Omental fat pad (tissue), 3 donors: ENCODE measurements at regions not wholly inside any gene's neighbourhood (a gene's known extent, or its start where the extent isn't known, plus 50 kb on each side); places are given as distances from the start of the nearest gene placed in this dataset.
"Not testable (repeated sequence)": the region's sequence is repeated elsewhere in the genome, so short reads cannot be mapped to it uniquely, and the experiment has no call there.

ENCODE experiments used
- ATAC-seq: fragments of 150-250 bp; one replicate; pipeline ENCODE4 v1.9.1; 2016; ENCODE audit warnings: mild to moderate bottlenecking, moderate library complexity; ENCODE audit not compliant: low FRiP score
- DNase-seq: peaks from one replicate; pipeline ENCODE4 v3.0.0-alpha.2; 2019; ENCODE audit warnings: low spot score
- CTCF ChIP-seq, 3 donors: fragments of 450-650 bp; IDR thresholded peaks; one replicate each; pipeline ENCODE4 v1.5.1; 2016 to 2017; ENCODE audit warnings: antibody characterized with exemption in 3 of 3, mild to moderate bottlenecking in 3 of 3, moderate library complexity in 2 of 3

DNA sequence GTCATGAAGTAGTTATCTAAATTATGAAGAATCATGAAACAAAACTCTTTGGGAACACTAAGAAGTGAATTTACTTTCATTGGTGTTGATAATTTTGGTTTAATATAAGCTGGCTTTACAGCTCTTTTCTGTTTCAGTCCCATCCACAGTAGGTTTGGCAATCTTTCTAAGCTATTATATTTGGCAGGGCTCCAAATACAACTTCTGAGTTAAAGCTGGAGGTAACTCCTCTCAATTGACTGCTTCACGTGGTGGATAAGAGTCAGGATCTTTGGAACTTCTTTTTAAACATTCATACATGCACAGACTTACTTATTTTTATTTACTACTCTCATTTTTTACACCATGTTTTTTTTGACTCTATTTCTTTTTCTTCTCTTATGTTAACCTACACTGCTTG lies 106.5 kb upstream of the EPHA3 start:
- no peak for DNase-seq

DNA sequence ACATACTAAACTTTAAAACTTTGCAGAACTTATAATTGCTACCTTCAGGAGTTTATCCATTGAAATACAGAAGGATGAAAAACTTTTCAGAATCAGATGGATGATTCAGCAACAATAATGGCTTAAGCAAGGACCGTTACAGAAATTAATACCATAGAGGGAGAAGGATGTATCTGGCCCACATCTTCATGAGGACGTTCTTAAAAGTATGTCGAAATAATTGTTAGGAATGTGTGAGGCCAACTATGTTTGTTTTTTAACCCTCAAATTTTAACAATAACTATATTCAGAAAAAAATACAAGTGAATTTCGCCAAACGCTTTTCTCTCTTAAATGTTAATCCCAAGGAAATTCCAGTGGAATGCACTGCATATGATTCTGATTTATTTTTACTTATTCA lies 105.2 kb upstream of the EPHA3 start:
- TF ChIP-seq CTCF (IDR thresholded peaks at IDR 0.05): no peak
- ATAC-seq: no peak
- no peak for DNase-seq

More for the DNA sequence above, 106.5 kb upstream of the EPHA3 start:
- ATAC-seq: no peak
- no peak for TF ChIP-seq CTCF (IDR thresholded peaks at IDR 0.05)

DNA sequence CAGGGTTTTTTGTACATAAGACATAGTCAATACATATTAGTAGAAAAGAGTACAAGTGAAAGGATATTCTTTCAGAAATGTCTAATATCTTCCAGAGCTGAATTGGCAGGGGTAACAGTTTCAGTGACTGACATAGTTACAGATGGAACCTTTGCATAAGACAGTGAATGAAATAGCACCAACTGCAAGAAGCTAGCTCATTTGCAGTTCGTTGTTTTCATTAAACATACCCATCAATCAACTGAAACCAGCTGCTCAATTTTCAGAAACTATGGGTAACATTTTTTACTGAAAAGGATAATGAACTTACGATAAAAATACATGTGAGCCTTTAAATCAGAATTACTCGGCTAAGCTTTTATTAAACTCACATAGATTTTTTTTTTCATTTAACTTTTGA lies 93.9 kb upstream of the EPHA3 start:
- TF ChIP-seq CTCF (IDR thresholded peaks at IDR 0.05): no peak
- ATAC-seq: no peak
- DNase-seq: no peak

- no peak for TF ChIP-seq CTCF (IDR thresholded peaks at IDR 0.05)
- ATAC-seq: no peak
- no peak for DNase-seq
Measured at GRCh38 chr3:89017531-89017930, 89.9 kb upstream of the EPHA3 start.

GRCh38 chr3:89025185-89025584 lies 82.2 kb upstream of the EPHA3 start:
- DNase-seq: no peak
- ATAC-seq: no peak
- no peak for TF ChIP-seq CTCF (IDR thresholded peaks at IDR 0.05)

DNA sequence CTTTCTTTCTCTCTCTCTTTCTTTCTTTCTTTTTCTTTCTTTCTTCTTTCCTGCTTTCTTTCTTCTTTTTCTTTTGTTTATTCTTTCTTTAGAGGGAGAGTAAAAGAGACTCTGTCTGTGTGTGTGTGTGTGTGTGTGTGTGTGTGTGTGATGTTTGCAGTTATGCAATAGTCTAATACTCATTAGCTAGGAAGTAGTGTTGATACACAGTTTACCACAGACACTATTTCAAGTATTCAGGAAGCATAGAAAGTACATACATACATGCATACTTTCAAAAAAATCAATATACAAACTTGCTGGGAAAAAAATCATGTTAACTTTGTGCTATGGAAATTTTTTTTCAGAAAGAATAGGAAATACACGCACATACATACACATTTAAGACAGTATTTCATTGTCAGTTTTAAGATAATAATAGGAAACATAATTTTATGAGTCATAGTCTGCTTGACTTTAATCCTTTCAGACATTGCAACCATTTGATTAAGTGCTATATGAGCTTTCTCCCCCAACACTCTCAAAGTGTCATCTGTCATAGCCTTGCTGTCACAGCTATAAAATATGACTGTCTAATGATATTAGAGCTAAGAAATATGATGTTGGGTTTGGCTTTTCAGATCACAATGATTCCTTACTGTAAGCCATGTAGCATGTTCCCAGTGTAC lies 74.9 kb upstream of the EPHA3 start:
- DNase-seq (no peak), ATAC-seq (no peak)
- no peak for TF ChIP-seq CTCF (IDR thresholded peaks at IDR 0.05)

GRCh38 chr3:89034723-89035122 lies 72.7 kb upstream of the EPHA3 start:
- DNase-seq, ATAC-seq: not testable (repeated sequence)
